Thoracic aorta (tissue), 2 donors: ENCODE measurements at regions not wholly inside any gene's neighbourhood (a gene's known extent, or its start where the extent isn't known, plus 50 kb on each side); places are given as distances from the start of the nearest gene placed in this dataset.

Experiments used
- ATAC-seq: fragments of 150-250 bp; one replicate; pipeline ENCODE4 v1.8.0; 2017; ENCODE audit warnings: low read depth; ENCODE audit not compliant: insufficient number of reproducible peaks, low FRiP score
- DNase-seq: peaks from one replicate; pipeline ENCODE4 v3.0.0-alpha.2; 2020; ENCODE audit warnings: low spot score
- H3K27ac ChIP-seq, 2 donors: fragments of 200-600 bp; sonication (generic); 1 replicate in 1 of 2; 2 replicates in 1 of 2; pipeline ENCODE4 v1.5.1; 2016; ENCODE audit warnings: mild to moderate bottlenecking in 2 of 2, moderate library complexity in 2 of 2
- H3K27me3 ChIP-seq: fragments of 200-600 bp; sonication (generic); replicated peaks from 2 replicates; pipeline ENCODE4 v1.6.0; 2016; ENCODE audit warnings: mild to moderate bottlenecking; ENCODE audit not compliant: insufficient read depth
- H3K36me3 ChIP-seq: fragments of 200-600 bp; sonication (generic); one replicate; pipeline ENCODE4 v1.5.1; 2016
- H3K4me1 ChIP-seq, 2 donors: fragments of 200-600 bp; sonication (generic); 1 replicate in 1 of 2; 2 replicates in 1 of 2; pipeline versions ENCODE4 v1.5.1 to v1.6.0; 2016; ENCODE audit warnings: low read depth in 2 of 2, mild to moderate bottlenecking in 1 of 2; ENCODE audit not compliant: control insufficient read depth in 1 of 2
- H3K4me3 ChIP-seq: fragments of 200-600 bp; sonication (generic); 2 replicates; pipeline ENCODE4 v1.5.1; 2016; ENCODE audit warnings: mild to moderate bottlenecking
- H3K9me3 ChIP-seq: fragments of 200-600 bp; sonication (generic); 2 replicates; pipeline ENCODE4 v1.5.1; 2016
- CTCF ChIP-seq: fragments of 200-600 bp; sonication (generic); IDR thresholded peaks from one replicate; pipeline ENCODE4 v1.5.1; 2019; ENCODE audit warnings: antibody characterized with exemption

GRCh38 chr5:148928141-148928540 lies 101.7 kb downstream of the ADRB2 start:
- Histone ChIP-seq H3K27ac (no peak overlapping the region), H3K9me3 (no peaks in the 10 kb centered on the region), H3K4me3 (no peak overlapping the region), H3K4me1 (no peaks in the 10 kb centered on the region), H3K27me3 (no peaks in the 10 kb centered on the region), H3K36me3 (no peaks in the 10 kb centered on the region)
- DNase-seq (no peak), ATAC-seq (no peak)
- no peak for TF ChIP-seq CTCF

GRCh38 chr5:148931453-148932057 lies 105.1 kb downstream of the ADRB2 start:
- ATAC-seq (no peak), DNase-seq (no peak)
- TF ChIP-seq CTCF, result no peak
- no peaks in the 10 kb centered on the region for H3K9me3 ChIP-seq
- H3K27ac ChIP-seq, result no peak overlapping the region
- no peak overlapping the region for H3K4me3 ChIP-seq
- no peaks in the 10 kb centered on the region for H3K27me3 ChIP-seq
- no peaks in the 10 kb centered on the region for H3K36me3 ChIP-seq
- H3K4me1 ChIP-seq, result no peaks in the 10 kb centered on the region

- DNase-seq (no peak), ATAC-seq (no peak)
- Histone ChIP-seq H3K4me3 (no peak overlapping the region), H3K27ac (no peak overlapping the region), H3K9me3 (no peaks in the 10 kb centered on the region), H3K36me3 (no peaks in the 10 kb centered on the region), H3K27me3 (no peaks in the 10 kb centered on the region), H3K4me1 (no peaks in the 10 kb centered on the region)
- TF ChIP-seq CTCF, result no peak
Observed at GRCh38 chr5:148932355-148932935, 106.0 kb downstream of the ADRB2 start.

- ATAC-seq (no peak), DNase-seq (no peak)
- no peaks in the 10 kb centered on the region for H3K9me3 ChIP-seq
- no peak for TF ChIP-seq CTCF
- no peaks in the 10 kb centered on the region for H3K4me1 ChIP-seq
- H3K4me3 ChIP-seq, result no peak overlapping the region
- no peaks in the 10 kb centered on the region for H3K27me3 ChIP-seq
- H3K36me3 ChIP-seq, result no peaks in the 10 kb centered on the region
- no peak overlapping the region for H3K27ac ChIP-seq
Observed at GRCh38 chr5:148933903-148934432, 107.6 kb downstream of the ADRB2 start.

GRCh38 chr5:148934895-148935400 lies 108.5 kb downstream of the ADRB2 start:
- H3K4me1 ChIP-seq, result no peaks in the 10 kb centered on the region
- no peak overlapping the region for H3K4me3 ChIP-seq
- no peak for ATAC-seq
- H3K27ac ChIP-seq, result no peak overlapping the region
- no peaks in the 10 kb centered on the region for H3K27me3 ChIP-seq
- DNase-seq, result no peak
- H3K36me3 ChIP-seq, result no peaks in the 10 kb centered on the region
- H3K9me3 ChIP-seq, result no peaks in the 10 kb centered on the region
- no peak for TF ChIP-seq CTCF
